VCaP (cell line): ENCODE measurements at regions not wholly inside any gene's neighbourhood (a gene's known extent, or its start where the extent isn't known, plus 50 kb on each side); places are given as distances from the start of the nearest gene placed in this dataset.

ENCODE experiments used
- H3K27ac ChIP-seq: fragments of 450-650 bp; 2 replicates; pipeline ENCODE4 v1.5.1; 2017
- CTCF ChIP-seq: fragments of 450-650 bp; conservative IDR thresholded peaks from 2 replicates; pipeline ENCODE4 v1.5.1; 2017; ENCODE audit warnings: mild to moderate bottlenecking, moderate library complexity

- H3K27ac ChIP-seq = no peak overlapping the region
- TF ChIP-seq CTCF = no peak
Observed at GRCh38 chr7:46368871-46369270, 447.8 kb upstream of the IGFBP3 start.

GRCh38 chr7:46366526-46366925 is 445.5 kb upstream of the IGFBP3 start:
- no peak for TF ChIP-seq CTCF
- no peak overlapping the region for H3K27ac ChIP-seq

- peak overlapping the region; percentile 51 for H3K27ac ChIP-seq
- peak; percentile 40; the same call in 1 of the 2 replicates for TF ChIP-seq CTCF
Observed at GRCh38 chr7:46363688-46364087, 442.6 kb upstream of the IGFBP3 start.

GRCh38 chr7:46360811-46361210 is 439.7 kb upstream of the IGFBP3 start:
- TF ChIP-seq CTCF = no peak
- no peak overlapping the region for H3K27ac ChIP-seq

GRCh38 chr7:46360296-46360695 is 439.2 kb upstream of the IGFBP3 start:
- TF ChIP-seq CTCF = no peak
- H3K27ac ChIP-seq = no peak overlapping the region

- H3K27ac ChIP-seq = no peak overlapping the region
- TF ChIP-seq CTCF = no peak
Observed at GRCh38 chr7:46357851-46358250, 436.8 kb upstream of the IGFBP3 start.

- no peak overlapping the region for H3K27ac ChIP-seq
- no peak for TF ChIP-seq CTCF
Observed at GRCh38 chr7:46357290-46357689, 436.2 kb upstream of the IGFBP3 start.

GRCh38 chr7:46356371-46356770 is 435.3 kb upstream of the IGFBP3 start:
- H3K27ac ChIP-seq = no peak overlapping the region
- no peak for TF ChIP-seq CTCF
